ENCODE measurements at regions not wholly inside any gene's neighbourhood (a gene's known extent, or its start where the extent isn't known, plus 50 kb on each side); places are given as distances from the start of the nearest gene placed in this dataset.

DNA sequence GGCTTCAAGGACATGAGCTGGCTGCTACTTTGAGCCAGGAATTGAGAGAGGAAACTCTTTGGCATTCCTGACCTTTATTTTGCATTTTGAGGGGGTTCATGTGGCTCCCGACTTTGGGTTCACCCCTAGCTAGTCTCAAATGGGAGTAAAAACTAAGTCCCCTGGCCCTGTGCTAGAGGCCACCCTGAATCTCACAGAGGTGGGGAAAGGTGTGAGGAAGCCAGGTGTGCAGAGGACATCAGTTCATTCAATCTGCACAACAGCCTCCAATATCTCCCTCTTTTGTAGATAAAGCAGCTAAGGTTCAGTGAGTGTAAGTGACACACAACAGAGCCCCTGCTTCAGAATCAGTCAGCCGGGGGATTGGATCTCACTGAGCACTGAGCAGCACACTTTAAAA lies 325.7 kb downstream of the DCDC2C start:
- TF ChIP-seq, protein P1, sequence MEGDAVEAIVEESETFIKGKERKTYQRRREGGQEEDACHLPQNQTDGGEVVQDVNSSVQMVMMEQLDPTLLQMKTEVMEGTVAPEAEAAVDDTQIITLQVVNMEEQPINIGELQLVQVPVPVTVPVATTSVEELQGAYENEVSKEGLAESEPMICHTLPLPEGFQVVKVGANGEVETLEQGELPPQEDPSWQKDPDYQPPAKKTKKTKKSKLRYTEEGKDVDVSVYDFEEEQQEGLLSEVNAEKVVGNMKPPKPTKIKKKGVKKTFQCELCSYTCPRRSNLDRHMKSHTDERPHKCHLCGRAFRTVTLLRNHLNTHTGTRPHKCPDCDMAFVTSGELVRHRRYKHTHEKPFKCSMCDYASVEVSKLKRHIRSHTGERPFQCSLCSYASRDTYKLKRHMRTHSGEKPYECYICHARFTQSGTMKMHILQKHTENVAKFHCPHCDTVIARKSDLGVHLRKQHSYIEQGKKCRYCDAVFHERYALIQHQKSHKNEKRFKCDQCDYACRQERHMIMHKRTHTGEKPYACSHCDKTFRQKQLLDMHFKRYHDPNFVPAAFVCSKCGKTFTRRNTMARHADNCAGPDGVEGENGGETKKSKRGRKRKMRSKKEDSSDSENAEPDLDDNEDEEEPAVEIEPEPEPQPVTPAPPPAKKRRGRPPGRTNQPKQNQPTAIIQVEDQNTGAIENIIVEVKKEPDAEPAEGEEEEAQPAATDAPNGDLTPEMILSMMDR (IDR thresholded peaks at IDR 0.05), result no peak
- no peak for TF ChIP-seq BHLHE40 (IDR thresholded peaks at IDR 0.05; ENCODE audit: low read depth, low read length)
- no peak for TF ChIP-seq RFX5 (IDR thresholded peaks at IDR 0.05)
- TF ChIP-seq CBX8 (IDR thresholded peaks at IDR 0.05), result no peak
- TF ChIP-seq, protein P2, sequence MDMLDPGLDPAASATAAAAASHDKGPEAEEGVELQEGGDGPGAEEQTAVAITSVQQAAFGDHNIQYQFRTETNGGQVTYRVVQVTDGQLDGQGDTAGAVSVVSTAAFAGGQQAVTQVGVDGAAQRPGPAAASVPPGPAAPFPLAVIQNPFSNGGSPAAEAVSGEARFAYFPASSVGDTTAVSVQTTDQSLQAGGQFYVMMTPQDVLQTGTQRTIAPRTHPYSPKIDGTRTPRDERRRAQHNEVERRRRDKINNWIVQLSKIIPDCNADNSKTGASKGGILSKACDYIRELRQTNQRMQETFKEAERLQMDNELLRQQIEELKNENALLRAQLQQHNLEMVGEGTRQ (IDR thresholded peaks at IDR 0.05), result no peak
- no peak for TF ChIP-seq RNF2 (IDR thresholded peaks at IDR 0.05; ENCODE audit: borderline replicate concordance, low read depth)
